ENCODE measurements at regions not wholly inside any gene's neighbourhood (a gene's known extent, or its start where the extent isn't known, plus 50 kb on each side); places are given as distances from the start of the nearest gene placed in this dataset.

DNA sequence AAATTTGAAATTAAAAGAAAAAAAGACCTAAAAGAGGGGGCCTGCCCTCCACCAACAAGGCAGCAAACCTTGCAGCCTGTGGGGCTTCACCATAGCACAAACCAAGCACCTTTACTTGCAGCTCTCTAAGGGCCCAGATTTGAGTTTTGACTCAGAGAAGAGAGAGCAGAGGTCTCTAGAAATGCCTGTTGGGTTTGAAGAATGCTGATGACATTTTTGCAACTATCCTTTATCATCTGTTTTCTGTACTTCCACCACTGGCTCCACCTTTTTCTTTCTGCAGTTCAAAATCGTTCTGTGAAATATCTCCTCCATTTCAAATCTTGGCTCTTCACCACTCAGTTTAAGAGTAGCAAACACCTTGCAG is 83.8 kb upstream of the HMGA2 start:
- TF ChIP-seq, protein P1, sequence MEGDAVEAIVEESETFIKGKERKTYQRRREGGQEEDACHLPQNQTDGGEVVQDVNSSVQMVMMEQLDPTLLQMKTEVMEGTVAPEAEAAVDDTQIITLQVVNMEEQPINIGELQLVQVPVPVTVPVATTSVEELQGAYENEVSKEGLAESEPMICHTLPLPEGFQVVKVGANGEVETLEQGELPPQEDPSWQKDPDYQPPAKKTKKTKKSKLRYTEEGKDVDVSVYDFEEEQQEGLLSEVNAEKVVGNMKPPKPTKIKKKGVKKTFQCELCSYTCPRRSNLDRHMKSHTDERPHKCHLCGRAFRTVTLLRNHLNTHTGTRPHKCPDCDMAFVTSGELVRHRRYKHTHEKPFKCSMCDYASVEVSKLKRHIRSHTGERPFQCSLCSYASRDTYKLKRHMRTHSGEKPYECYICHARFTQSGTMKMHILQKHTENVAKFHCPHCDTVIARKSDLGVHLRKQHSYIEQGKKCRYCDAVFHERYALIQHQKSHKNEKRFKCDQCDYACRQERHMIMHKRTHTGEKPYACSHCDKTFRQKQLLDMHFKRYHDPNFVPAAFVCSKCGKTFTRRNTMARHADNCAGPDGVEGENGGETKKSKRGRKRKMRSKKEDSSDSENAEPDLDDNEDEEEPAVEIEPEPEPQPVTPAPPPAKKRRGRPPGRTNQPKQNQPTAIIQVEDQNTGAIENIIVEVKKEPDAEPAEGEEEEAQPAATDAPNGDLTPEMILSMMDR (IDR thresholded peaks at IDR 0.05): no peak
- no peak for TF ChIP-seq POLR2AphosphoS5 (IDR thresholded peaks at IDR 0.05)

Measured in sigmoid colon (tissue), 4 donors.